SH-SY5Y (cell line): ENCODE measurements at regions not wholly inside any gene's neighbourhood (a gene's known extent, or its start where the extent isn't known, plus 50 kb on each side); places are given as distances from the start of the nearest gene placed in this dataset.

Experiments used
- GATA2 ChIP-seq: IDR thresholded peaks from 2 replicates; pipeline ENCODE4 v1.6.1; 2011; ENCODE audit warnings: mild to moderate bottlenecking, low read depth, low read length
- GATA3 ChIP-seq: IDR thresholded peaks from 2 replicates; pipeline ENCODE4 v1.6.1; 2011; ENCODE audit warnings: low read depth, mild to moderate bottlenecking, low read length, moderate library complexity

- TF ChIP-seq GATA2 = no peak
- no peak for TF ChIP-seq GATA3
Measured at GRCh38 chr5:8570528-8570927, 701.6 kb downstream of the MTRR start.
